ENCODE measurements at regions not wholly inside any gene's neighbourhood (a gene's known extent, or its start where the extent isn't known, plus 50 kb on each side); places are given as distances from the start of the nearest gene placed in this dataset.
"Not testable (repeated sequence)": the region's sequence is repeated elsewhere in the genome, so short reads cannot be mapped to it uniquely, and the experiment has no call there.

GRCh38 chr4:43672265-43672885 lies 776.2 kb downstream of the KCTD8 start:
- not testable (repeated sequence) for DNase-seq

- no peak for DNase-seq
Measured at GRCh38 chr4:43680421-43680820, 768.2 kb downstream of the KCTD8 start.

- DNase-seq = no peak
Measured at GRCh38 chr4:43682551-43682950, 766.1 kb downstream of the KCTD8 start.

GRCh38 chr4:43690116-43690515 lies 758.5 kb downstream of the KCTD8 start:
- DNase-seq = no peak

GRCh38 chr4:43693876-43694275 lies 754.7 kb downstream of the KCTD8 start:
- DNase-seq = no peak

- no peak for DNase-seq
Measured at GRCh38 chr4:43709443-43709842, 739.2 kb downstream of the KCTD8 start.

GRCh38 chr4:43716721-43717395 lies 731.8 kb downstream of the KCTD8 start:
- DNase-seq = no peak

GRCh38 chr4:43718369-43718768 lies 730.2 kb downstream of the KCTD8 start:
- DNase-seq = no peak

- DNase-seq = no peak
Measured at GRCh38 chr4:43732829-43733426, 715.7 kb downstream of the KCTD8 start.

- no peak for DNase-seq
Measured at GRCh38 chr4:43742083-43742482, 706.5 kb downstream of the KCTD8 start.

GRCh38 chr4:43754566-43754965 lies 694.0 kb downstream of the KCTD8 start:
- no peak for DNase-seq

GRCh38 chr4:43757147-43757546 lies 691.5 kb downstream of the KCTD8 start:
- DNase-seq = peak in 1 of 2 experiments; percentile 2

GRCh38 chr4:43758836-43759235 lies 689.8 kb downstream of the KCTD8 start:
- no peak for DNase-seq

GRCh38 chr4:43763029-43763610 lies 685.5 kb downstream of the KCTD8 start:
- DNase-seq = no peak

GRCh38 chr4:43765514-43765913 lies 683.1 kb downstream of the KCTD8 start:
- no peak for DNase-seq

- DNase-seq = no peak
Measured at GRCh38 chr4:43766648-43767047, 682.0 kb downstream of the KCTD8 start.

- peak in 1 of 2 experiments; percentile 28 for DNase-seq
Measured at GRCh38 chr4:43776371-43776770, 672.2 kb downstream of the KCTD8 start.

GRCh38 chr4:43778187-43778915 lies 670.3 kb downstream of the KCTD8 start:
- no peak for DNase-seq

- no peak for DNase-seq
Measured at GRCh38 chr4:43781125-43781524, 667.5 kb downstream of the KCTD8 start.

GRCh38 chr4:43782391-43782790 lies 666.2 kb downstream of the KCTD8 start:
- DNase-seq = no peak

- DNase-seq = no peak
Measured at GRCh38 chr4:43816116-43816515, 632.5 kb downstream of the KCTD8 start.

- DNase-seq = no peak
Measured at GRCh38 chr4:43822621-43823020, 626.0 kb downstream of the KCTD8 start.

- DNase-seq = no peak
Measured at GRCh38 chr4:43835869-43836268, 612.7 kb downstream of the KCTD8 start.

All from SW 1271 (cell line).